ENCODE measurements at regions not wholly inside any gene's neighbourhood (a gene's known extent, or its start where the extent isn't known, plus 50 kb on each side); places are given as distances from the start of the nearest gene placed in this dataset.

- DNase-seq = no peak
Observed at GRCh38 chr14:80146941-80147340, 64.4 kb downstream of the DIO2 start.

- DNase-seq = no peak
Observed at GRCh38 chr14:80136358-80136757, 74.9 kb downstream of the DIO2 start.

- DNase-seq = no peak
Observed at GRCh38 chr14:80135305-80136088, 75.8 kb downstream of the DIO2 start.

- no peak for DNase-seq
Observed at GRCh38 chr14:80134321-80134720, 77.0 kb downstream of the DIO2 start.

GRCh38 chr14:80133457-80133856 lies 77.8 kb downstream of the DIO2 start:
- no peak for DNase-seq

- DNase-seq = no peak
Observed at GRCh38 chr14:80127466-80127865, 83.8 kb downstream of the DIO2 start.

GRCh38 chr14:80124794-80125193 lies 86.5 kb downstream of the DIO2 start:
- no peak for DNase-seq

GRCh38 chr14:80117876-80118275 lies 93.4 kb downstream of the DIO2 start:
- no peak for DNase-seq

GRCh38 chr14:80116157-80116556 lies 95.1 kb downstream of the DIO2 start:
- no peak for DNase-seq

GRCh38 chr14:80110721-80111120 lies 100.6 kb downstream of the DIO2 start:
- DNase-seq = no peak

GRCh38 chr14:80109055-80109454 lies 102.2 kb downstream of the DIO2 start:
- DNase-seq = no peak

GRCh38 chr14:80108430-80108829 lies 102.9 kb downstream of the DIO2 start:
- DNase-seq = no peak

- DNase-seq = no peak
Observed at GRCh38 chr14:80105488-80105994, 105.8 kb downstream of the DIO2 start.

GRCh38 chr14:80101835-80102234 lies 109.5 kb downstream of the DIO2 start:
- no peak for DNase-seq

- no peak for DNase-seq
Observed at GRCh38 chr14:80100681-80101080, 110.6 kb downstream of the DIO2 start.

- DNase-seq = no peak
Observed at GRCh38 chr14:80095623-80096022, 115.7 kb downstream of the DIO2 start.

- DNase-seq = no peak
Observed at GRCh38 chr14:80087411-80087810, 123.9 kb downstream of the DIO2 start.

- DNase-seq = no peak
Observed at GRCh38 chr14:80084196-80084595, 127.1 kb downstream of the DIO2 start.

GRCh38 chr14:80080601-80081000 lies 130.7 kb downstream of the DIO2 start:
- no peak for DNase-seq

GRCh38 chr14:80078501-80078900 lies 132.8 kb downstream of the DIO2 start:
- DNase-seq = no peak

GRCh38 chr14:80077262-80077661 lies 134.0 kb downstream of the DIO2 start:
- DNase-seq = no peak

- no peak for DNase-seq
Observed at GRCh38 chr14:80074900-80075574, 136.3 kb downstream of the DIO2 start.

- DNase-seq = no peak
Observed at GRCh38 chr14:80059041-80059440, 152.3 kb downstream of the DIO2 start.

- DNase-seq = no peak
Observed at GRCh38 chr14:80056497-80056801, 154.9 kb downstream of the DIO2 start.

All from stimulated activated CD4-positive, alpha-beta T cell treated with anti-CD3 and anti-CD28 coated beads, Interleukin-12 subunit alpha, Interleukin-12 subunit beta, amount 100 ng/mL, for 4 hours (primary cell).